ENCODE measurements at regions not wholly inside any gene's neighbourhood (a gene's known extent, or its start where the extent isn't known, plus 50 kb on each side); places are given as distances from the start of the nearest gene placed in this dataset.

DNA sequence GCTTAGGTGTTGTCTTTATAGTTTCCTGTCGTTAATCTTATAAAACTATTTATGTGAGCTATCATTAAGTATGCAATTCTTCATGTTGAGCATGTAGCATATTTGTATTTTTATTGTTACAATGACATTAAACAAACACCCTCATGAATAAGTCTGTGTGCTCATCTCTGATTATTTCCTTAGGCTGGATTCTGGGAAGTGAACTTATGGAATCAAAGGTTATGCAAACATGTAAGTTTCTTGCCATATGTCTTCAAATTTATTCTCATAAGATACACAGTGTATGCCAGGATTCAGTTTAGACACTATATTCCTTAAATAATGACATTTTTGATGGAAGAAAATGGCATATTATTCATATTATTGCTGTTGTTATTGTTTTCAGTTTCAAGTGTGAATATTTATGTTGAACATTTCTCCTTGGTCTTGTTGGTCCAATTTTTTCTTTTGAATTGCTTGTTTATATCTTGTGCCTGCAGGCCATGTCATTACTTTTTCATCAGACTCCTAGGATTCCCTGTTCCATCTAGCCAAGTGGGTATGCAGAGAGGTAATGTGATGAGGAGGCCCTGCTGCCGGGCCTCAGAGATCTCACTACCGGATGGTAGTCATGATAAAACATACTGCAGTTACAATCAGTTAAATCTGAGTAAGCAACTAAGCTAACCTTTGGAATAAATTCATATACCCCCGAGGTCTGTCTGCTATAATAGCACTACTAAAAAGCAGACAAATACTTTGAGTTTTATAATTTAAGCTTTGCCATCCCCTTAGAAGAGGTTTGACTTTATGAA lies 684.3 kb upstream of the SGO1 start:
- TF ChIP-seq, protein P1, sequence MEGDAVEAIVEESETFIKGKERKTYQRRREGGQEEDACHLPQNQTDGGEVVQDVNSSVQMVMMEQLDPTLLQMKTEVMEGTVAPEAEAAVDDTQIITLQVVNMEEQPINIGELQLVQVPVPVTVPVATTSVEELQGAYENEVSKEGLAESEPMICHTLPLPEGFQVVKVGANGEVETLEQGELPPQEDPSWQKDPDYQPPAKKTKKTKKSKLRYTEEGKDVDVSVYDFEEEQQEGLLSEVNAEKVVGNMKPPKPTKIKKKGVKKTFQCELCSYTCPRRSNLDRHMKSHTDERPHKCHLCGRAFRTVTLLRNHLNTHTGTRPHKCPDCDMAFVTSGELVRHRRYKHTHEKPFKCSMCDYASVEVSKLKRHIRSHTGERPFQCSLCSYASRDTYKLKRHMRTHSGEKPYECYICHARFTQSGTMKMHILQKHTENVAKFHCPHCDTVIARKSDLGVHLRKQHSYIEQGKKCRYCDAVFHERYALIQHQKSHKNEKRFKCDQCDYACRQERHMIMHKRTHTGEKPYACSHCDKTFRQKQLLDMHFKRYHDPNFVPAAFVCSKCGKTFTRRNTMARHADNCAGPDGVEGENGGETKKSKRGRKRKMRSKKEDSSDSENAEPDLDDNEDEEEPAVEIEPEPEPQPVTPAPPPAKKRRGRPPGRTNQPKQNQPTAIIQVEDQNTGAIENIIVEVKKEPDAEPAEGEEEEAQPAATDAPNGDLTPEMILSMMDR (IDR thresholded peaks at IDR 0.05) = no peak
- TF ChIP-seq, protein P2, sequence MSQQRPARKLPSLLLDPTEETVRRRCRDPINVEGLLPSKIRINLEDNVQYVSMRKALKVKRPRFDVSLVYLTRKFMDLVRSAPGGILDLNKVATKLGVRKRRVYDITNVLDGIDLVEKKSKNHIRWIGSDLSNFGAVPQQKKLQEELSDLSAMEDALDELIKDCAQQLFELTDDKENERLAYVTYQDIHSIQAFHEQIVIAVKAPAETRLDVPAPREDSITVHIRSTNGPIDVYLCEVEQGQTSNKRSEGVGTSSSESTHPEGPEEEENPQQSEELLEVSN (IDR thresholded peaks at IDR 0.05; ENCODE audit: borderline replicate concordance, low read depth) = no peak
- TF ChIP-seq POLR2A (IDR thresholded peaks at IDR 0.05; ENCODE audit: low read length) = no peak
- no peak for TF ChIP-seq RNF2 (IDR thresholded peaks at IDR 0.05; ENCODE audit: borderline replicate concordance, low read depth)
- TF ChIP-seq CBX2 (IDR thresholded peaks at IDR 0.05; ENCODE audit: borderline replicate concordance, low read depth) = no peak
- TF ChIP-seq JUN (IDR thresholded peaks at IDR 0.05) = no peak
- TF ChIP-seq, protein P3, sequence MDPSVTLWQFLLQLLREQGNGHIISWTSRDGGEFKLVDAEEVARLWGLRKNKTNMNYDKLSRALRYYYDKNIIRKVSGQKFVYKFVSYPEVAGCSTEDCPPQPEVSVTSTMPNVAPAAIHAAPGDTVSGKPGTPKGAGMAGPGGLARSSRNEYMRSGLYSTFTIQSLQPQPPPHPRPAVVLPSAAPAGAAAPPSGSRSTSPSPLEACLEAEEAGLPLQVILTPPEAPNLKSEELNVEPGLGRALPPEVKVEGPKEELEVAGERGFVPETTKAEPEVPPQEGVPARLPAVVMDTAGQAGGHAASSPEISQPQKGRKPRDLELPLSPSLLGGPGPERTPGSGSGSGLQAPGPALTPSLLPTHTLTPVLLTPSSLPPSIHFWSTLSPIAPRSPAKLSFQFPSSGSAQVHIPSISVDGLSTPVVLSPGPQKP (IDR thresholded peaks at IDR 0.05; ENCODE audit: low read depth, low read length) = no peak
- no peak for TF ChIP-seq POLR2AphosphoS2 (conservative IDR thresholded peaks at IDR 0.05; ENCODE audit: low read length)
- TF ChIP-seq, protein P4, sequence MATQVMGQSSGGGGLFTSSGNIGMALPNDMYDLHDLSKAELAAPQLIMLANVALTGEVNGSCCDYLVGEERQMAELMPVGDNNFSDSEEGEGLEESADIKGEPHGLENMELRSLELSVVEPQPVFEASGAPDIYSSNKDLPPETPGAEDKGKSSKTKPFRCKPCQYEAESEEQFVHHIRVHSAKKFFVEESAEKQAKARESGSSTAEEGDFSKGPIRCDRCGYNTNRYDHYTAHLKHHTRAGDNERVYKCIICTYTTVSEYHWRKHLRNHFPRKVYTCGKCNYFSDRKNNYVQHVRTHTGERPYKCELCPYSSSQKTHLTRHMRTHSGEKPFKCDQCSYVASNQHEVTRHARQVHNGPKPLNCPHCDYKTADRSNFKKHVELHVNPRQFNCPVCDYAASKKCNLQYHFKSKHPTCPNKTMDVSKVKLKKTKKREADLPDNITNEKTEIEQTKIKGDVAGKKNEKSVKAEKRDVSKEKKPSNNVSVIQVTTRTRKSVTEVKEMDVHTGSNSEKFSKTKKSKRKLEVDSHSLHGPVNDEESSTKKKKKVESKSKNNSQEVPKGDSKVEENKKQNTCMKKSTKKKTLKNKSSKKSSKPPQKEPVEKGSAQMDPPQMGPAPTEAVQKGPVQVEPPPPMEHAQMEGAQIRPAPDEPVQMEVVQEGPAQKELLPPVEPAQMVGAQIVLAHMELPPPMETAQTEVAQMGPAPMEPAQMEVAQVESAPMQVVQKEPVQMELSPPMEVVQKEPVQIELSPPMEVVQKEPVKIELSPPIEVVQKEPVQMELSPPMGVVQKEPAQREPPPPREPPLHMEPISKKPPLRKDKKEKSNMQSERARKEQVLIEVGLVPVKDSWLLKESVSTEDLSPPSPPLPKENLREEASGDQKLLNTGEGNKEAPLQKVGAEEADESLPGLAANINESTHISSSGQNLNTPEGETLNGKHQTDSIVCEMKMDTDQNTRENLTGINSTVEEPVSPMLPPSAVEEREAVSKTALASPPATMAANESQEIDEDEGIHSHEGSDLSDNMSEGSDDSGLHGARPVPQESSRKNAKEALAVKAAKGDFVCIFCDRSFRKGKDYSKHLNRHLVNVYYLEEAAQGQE (IDR thresholded peaks at IDR 0.05) = no peak
- no peak for TF ChIP-seq MAFK (IDR thresholded peaks at IDR 0.05; ENCODE audit: partially characterized antibody)
- no peak for TF ChIP-seq CEBPB (IDR thresholded peaks at IDR 0.05)

Data from A549 (cell line).